Activated naive CD8-positive, alpha-beta T cell treated with anti-CD3 and anti-CD28 coated beads for 36 hours (primary cell): ENCODE measurements at regions not wholly inside any gene's neighbourhood (a gene's known extent, or its start where the extent isn't known, plus 50 kb on each side); places are given as distances from the start of the nearest gene placed in this dataset.
"Not testable (repeated sequence)": the region's sequence is repeated elsewhere in the genome, so short reads cannot be mapped to it uniquely, and the experiment has no call there.

Experiments used
- DNase-seq: peaks from one replicate; pipeline ENCODE4 v3.0.0; 2021
- H3K27ac Mint-ChIP-seq: one replicate; pipeline ENCODE4 v1.8.0; 2022; ENCODE audit warnings: mild to moderate bottlenecking, moderate library complexity, mixed read lengths
- H3K27me3 Mint-ChIP-seq: one replicate; pipeline ENCODE4 v1.8.0; 2022; ENCODE audit warnings: mild to moderate bottlenecking, mixed read lengths
- H3K36me3 Mint-ChIP-seq: one replicate; pipeline ENCODE4 v1.8.0; 2021; ENCODE audit warnings: mild to moderate bottlenecking, mixed read lengths
- H3K4me1 Mint-ChIP-seq: one replicate; pipeline ENCODE4 v1.8.0; 2021; ENCODE audit warnings: mixed read lengths
- H3K4me3 Mint-ChIP-seq: one replicate; pipeline ENCODE4 v1.8.0; 2022; ENCODE audit warnings: mild to moderate bottlenecking, moderate library complexity, mixed read lengths
- H3K9me3 Mint-ChIP-seq: one replicate; pipeline ENCODE4 v1.8.0; 2022; ENCODE audit warnings: mixed read lengths

GRCh38 chr13:82501834-82502233 is 1380.4 kb downstream of the SLITRK1 start:
- Mint-ChIP-seq H3K27ac (no peak overlapping the region), H3K36me3 (no peaks in the 10 kb centered on the region), H3K4me1 (no peaks in the 10 kb centered on the region), H3K9me3 (peaks cover 1% of the 10 kb centered on the region), H3K27me3 (no peaks in the 10 kb centered on the region), H3K4me3 (no peak overlapping the region)
- no peak for DNase-seq

DNA sequence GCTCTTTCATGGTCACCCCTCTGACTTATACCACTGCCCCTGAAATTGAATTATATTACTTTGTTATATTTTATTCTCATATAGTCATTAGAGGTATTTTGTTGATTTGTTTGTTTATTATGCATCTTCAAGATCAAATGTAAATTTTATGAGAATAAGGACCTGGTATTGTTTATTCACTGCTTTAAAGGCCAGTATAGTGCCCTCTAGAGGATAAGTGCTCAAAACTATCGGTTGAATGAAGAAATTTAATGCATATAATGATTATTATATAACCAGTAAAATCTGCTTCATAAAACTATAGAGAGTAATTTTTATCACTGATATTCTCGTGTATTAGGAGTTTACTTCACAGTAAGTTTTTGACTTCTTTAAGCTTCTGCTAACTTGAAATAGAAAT is 1401.9 kb downstream of the SLITRK1 start:
- no peaks in the 10 kb centered on the region for H3K36me3 Mint-ChIP-seq
- no peaks in the 10 kb centered on the region for H3K4me1 Mint-ChIP-seq
- DNase-seq: no peak
- H3K27me3 Mint-ChIP-seq: no peaks in the 10 kb centered on the region
- H3K4me3 Mint-ChIP-seq: no peak overlapping the region
- peaks cover 17% of the 10 kb centered on the region for H3K9me3 Mint-ChIP-seq
- H3K27ac Mint-ChIP-seq: no peak overlapping the region

- H3K36me3 Mint-ChIP-seq: no peaks in the 10 kb centered on the region
- no peak overlapping the region for H3K27ac Mint-ChIP-seq
- no peaks in the 10 kb centered on the region for H3K27me3 Mint-ChIP-seq
- H3K4me1 Mint-ChIP-seq: no peaks in the 10 kb centered on the region
- H3K4me3 Mint-ChIP-seq: no peak overlapping the region
- no peak for DNase-seq
- peaks cover 17% of the 10 kb centered on the region for H3K9me3 Mint-ChIP-seq
Measured at GRCh38 chr13:82477436-82477835, 1404.8 kb downstream of the SLITRK1 start.

GRCh38 chr13:82467626-82468025 is 1414.6 kb downstream of the SLITRK1 start:
- Mint-ChIP-seq H3K9me3 (peaks cover 5% of the 10 kb centered on the region), H3K4me1 (no peaks in the 10 kb centered on the region), H3K27me3 (no peaks in the 10 kb centered on the region), H3K36me3 (no peaks in the 10 kb centered on the region), H3K4me3 (no peak overlapping the region), H3K27ac (no peak overlapping the region)
- no peak for DNase-seq

DNA sequence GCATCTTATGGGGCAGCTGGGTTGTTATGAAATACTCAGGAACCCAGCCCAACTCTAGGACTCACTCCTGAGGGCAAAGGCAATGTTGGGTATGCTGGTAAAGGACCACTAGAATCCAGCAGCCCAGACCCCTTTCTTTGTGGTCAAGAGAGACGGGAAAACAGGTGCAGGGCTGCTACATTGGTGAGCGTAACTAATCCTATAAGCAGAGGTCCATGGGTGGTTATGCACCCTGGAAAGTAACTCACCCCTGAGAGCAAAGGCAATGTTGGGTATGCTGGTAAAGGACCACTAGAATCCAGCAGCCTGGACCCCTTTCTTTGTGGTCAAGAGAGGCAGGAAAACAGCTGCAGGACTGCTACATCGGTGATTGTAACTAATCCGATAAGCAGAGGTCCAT is 1422.7 kb downstream of the SLITRK1 start:
- not testable (repeated sequence) for H3K36me3 Mint-ChIP-seq, H3K4me1 Mint-ChIP-seq, H3K4me3 Mint-ChIP-seq, H3K9me3 Mint-ChIP-seq, H3K27me3 Mint-ChIP-seq, DNase-seq, H3K27ac Mint-ChIP-seq

DNA sequence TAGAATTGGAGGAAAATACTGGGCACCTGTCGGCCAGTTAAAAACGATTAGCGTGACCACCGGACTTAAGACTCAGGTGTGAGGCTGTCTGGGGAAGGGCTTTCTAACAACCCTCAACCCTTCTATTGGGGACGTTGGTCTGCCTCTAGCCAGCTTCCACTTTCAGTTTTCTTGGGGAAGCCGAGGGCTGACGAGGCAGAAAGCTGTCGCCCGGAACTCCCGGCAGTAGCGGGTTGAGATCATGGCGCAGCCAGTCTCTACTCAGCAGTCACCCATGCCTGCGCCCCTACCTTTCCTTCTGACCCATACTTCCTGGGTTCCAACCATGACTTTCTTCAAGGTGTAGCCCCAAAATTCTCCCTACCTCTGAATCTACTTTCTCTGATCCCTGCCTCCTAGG is 1424.1 kb downstream of the SLITRK1 start:
- no peak overlapping the region for H3K27ac Mint-ChIP-seq
- H3K4me1 Mint-ChIP-seq: no peaks in the 10 kb centered on the region
- no peak overlapping the region for H3K4me3 Mint-ChIP-seq
- no peak for DNase-seq
- no peaks in the 10 kb centered on the region for H3K27me3 Mint-ChIP-seq
- no peaks in the 10 kb centered on the region for H3K36me3 Mint-ChIP-seq
- H3K9me3 Mint-ChIP-seq: peaks cover 8% of the 10 kb centered on the region

DNA sequence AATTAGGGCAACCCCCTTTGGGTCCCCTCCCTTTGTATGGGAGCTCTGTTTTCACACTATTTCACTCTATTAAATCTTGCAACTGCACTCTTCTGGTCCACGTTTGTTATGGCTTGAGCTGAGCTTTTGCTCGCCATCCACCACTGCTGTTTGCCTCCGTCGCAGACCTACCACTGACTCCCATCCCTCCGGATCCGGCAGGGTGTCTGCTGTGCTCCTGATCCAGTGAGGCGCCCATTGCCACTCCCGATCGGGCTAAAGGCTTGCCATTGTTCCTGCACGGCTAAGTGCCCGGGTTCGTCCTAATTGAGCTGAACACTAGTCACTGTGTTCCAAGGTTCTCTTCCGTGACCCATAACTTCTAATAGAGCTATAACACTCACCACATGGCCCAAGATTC is 1424.7 kb downstream of the SLITRK1 start:
- H3K9me3 Mint-ChIP-seq, H3K27me3 Mint-ChIP-seq, H3K4me3 Mint-ChIP-seq, H3K4me1 Mint-ChIP-seq, H3K27ac Mint-ChIP-seq, DNase-seq, H3K36me3 Mint-ChIP-seq: not testable (repeated sequence)

GRCh38 chr13:82447416-82448077 is 1434.7 kb downstream of the SLITRK1 start:
- Mint-ChIP-seq H3K27ac (no peak overlapping the region), H3K36me3 (no peaks in the 10 kb centered on the region), H3K4me3 (no peak overlapping the region), H3K27me3 (no peaks in the 10 kb centered on the region), H3K9me3 (peaks cover 2% of the 10 kb centered on the region), H3K4me1 (no peaks in the 10 kb centered on the region)
- no peak for DNase-seq

GRCh38 chr13:82439159-82439904 is 1442.9 kb downstream of the SLITRK1 start:
- Mint-ChIP-seq H3K4me3 (no peak overlapping the region), H3K27me3 (no peaks in the 10 kb centered on the region), H3K4me1 (no peaks in the 10 kb centered on the region), H3K9me3 (peaks cover 8% of the 10 kb centered on the region), H3K36me3 (no peaks in the 10 kb centered on the region), H3K27ac (no peak overlapping the region)
- DNase-seq: no peak

DNA sequence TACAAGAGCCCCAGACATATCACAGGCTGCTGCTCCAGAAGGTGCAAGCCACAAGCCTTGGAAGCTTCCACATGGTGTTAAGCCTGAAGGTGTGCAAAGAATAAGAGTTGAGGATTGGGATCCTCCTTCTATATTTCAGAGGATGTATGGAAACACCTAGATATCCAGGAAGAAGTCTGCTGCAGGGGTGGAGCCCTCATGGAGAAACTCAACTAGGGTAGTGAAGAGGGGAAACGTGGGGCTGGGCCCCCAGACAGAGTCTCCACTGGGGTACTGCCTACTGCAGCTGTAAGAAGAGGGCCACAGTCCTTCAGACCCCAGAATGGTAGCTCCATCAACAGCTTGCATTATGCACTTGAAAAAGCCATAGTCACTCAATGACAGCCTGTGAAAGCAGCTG is 1444.0 kb downstream of the SLITRK1 start:
- Mint-ChIP-seq H3K4me1 (no peaks in the 10 kb centered on the region), H3K27ac (no peak overlapping the region), H3K4me3 (no peak overlapping the region), H3K9me3 (peaks cover 8% of the 10 kb centered on the region), H3K36me3 (no peaks in the 10 kb centered on the region), H3K27me3 (no peaks in the 10 kb centered on the region)
- DNase-seq: no peak

GRCh38 chr13:82436099-82436585 is 1446.1 kb downstream of the SLITRK1 start:
- H3K9me3 Mint-ChIP-seq: peaks cover 8% of the 10 kb centered on the region
- H3K27ac Mint-ChIP-seq: no peak overlapping the region
- H3K36me3 Mint-ChIP-seq: no peaks in the 10 kb centered on the region
- no peak for DNase-seq
- no peaks in the 10 kb centered on the region for H3K4me1 Mint-ChIP-seq
- no peaks in the 10 kb centered on the region for H3K27me3 Mint-ChIP-seq
- no peak overlapping the region for H3K4me3 Mint-ChIP-seq

DNA sequence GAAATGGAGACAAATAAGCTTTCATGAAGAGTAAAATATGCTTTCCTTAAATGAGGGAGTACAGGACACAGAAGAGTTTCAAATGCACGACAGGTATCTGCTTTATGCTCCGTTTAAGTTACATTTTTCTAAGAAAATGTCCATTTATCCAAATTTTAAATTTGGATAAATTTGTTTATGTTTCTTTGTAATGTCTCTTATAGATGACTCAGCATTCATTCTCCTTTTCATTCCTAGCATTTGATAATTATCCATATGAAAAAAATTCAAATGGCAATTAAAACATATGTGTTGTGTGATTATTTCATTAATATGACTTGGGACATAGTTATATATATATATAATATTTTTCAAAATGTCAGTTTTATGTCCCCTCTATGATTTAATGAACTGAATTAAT is 1449.3 kb downstream of the SLITRK1 start:
- H3K27me3 Mint-ChIP-seq: no peaks in the 10 kb centered on the region

GRCh38 chr13:82412749-82413148 is 1469.5 kb downstream of the SLITRK1 start:
- H3K27ac Mint-ChIP-seq: no peak overlapping the region
- no peak for DNase-seq
- H3K27me3 Mint-ChIP-seq: no peaks in the 10 kb centered on the region
- H3K9me3 Mint-ChIP-seq: peaks cover 1% of the 10 kb centered on the region
- H3K36me3 Mint-ChIP-seq: no peaks in the 10 kb centered on the region
- H3K4me3 Mint-ChIP-seq: no peak overlapping the region
- no peaks in the 10 kb centered on the region for H3K4me1 Mint-ChIP-seq

More for the DNA sequence above, 1449.3 kb downstream of the SLITRK1 start:
- Mint-ChIP-seq H3K9me3 (peaks cover 5% of the 10 kb centered on the region), H3K36me3 (no peaks in the 10 kb centered on the region), H3K4me1 (no peaks in the 10 kb centered on the region), H3K27ac (no peak overlapping the region), H3K4me3 (no peak overlapping the region)
- no peak for DNase-seq

DNA sequence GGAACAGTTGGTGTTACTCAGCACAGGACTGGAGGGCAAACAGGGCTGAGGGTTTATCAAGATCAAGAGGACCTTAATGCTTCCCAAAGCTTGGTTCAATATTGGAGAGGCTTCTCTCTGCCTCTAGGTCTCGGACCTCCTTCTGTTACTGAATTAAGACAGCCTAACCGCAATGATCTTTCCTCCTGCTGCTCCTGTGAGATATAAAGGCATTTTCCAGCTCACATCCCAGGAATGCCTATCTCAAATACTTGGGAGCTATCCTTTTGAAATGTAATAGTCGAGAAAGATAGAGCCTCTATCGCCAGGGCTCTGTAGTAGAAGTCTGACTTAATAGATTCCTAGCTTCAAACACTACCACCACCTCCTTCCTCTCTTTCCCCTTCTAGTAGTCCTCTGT is 1475.0 kb downstream of the SLITRK1 start:
- no peak overlapping the region for H3K27ac Mint-ChIP-seq
- H3K36me3 Mint-ChIP-seq: no peaks in the 10 kb centered on the region
- H3K4me1 Mint-ChIP-seq: no peaks in the 10 kb centered on the region
- no peak overlapping the region for H3K4me3 Mint-ChIP-seq
- H3K9me3 Mint-ChIP-seq: peaks cover 13% of the 10 kb centered on the region
- no peaks in the 10 kb centered on the region for H3K27me3 Mint-ChIP-seq
- no peak for DNase-seq

DNA sequence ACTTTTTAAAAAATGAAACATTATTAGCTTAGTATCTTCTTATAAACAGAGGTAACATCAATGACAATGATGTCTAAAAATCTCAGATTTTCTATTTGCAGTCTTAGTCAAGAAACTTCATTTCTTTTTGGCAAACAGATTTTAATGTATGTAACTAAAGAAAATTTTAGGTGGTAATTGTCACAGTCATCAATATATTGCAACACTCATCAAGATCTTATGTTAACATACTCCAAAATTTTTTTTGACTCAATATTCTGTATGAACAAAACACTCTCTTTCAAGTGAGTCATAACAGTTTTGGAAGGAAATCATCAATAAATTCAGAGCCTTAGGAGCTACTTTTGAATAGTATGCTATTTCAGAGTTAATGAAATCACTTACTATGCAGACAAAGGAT is 1507.6 kb downstream of the SLITRK1 start:
- Mint-ChIP-seq H3K27me3 (no peaks in the 10 kb centered on the region), H3K9me3 (no peaks in the 10 kb centered on the region), H3K4me1 (no peaks in the 10 kb centered on the region), H3K36me3 (no peaks in the 10 kb centered on the region), H3K4me3 (no peak overlapping the region), H3K27ac (no peak overlapping the region)
- DNase-seq: no peak

DNA sequence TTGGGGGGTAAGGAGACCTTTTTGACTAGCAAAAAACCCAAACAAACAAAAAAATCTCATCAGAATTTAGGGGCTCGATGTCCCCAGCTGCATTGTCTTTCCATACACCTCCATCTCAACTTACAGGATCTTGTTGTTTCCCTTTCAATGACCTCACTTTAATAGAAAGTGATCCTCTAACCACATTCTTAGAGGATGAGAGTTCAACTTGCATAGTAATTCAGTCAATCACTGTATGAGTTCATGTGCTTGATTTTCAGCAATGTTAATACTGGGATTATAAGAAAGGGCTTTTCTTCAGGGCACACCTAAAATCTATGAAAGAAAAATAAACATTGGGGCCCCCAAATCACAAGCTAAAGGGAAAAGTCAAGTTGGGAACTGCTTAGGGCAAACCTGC is 1512.0 kb downstream of the SLITRK1 start:
- H3K4me1 Mint-ChIP-seq: no peaks in the 10 kb centered on the region
- no peaks in the 10 kb centered on the region for H3K27me3 Mint-ChIP-seq
- DNase-seq: no peak
- no peak overlapping the region for H3K27ac Mint-ChIP-seq
- H3K9me3 Mint-ChIP-seq: peaks cover 5% of the 10 kb centered on the region
- no peaks in the 10 kb centered on the region for H3K36me3 Mint-ChIP-seq
- no peak overlapping the region for H3K4me3 Mint-ChIP-seq
